HEK293 (cell line): ENCODE measurements at regions not wholly inside any gene's neighbourhood (a gene's known extent, or its start where the extent isn't known, plus 50 kb on each side); places are given as distances from the start of the nearest gene placed in this dataset.
A peak's percentile ranks its signal among the peaks of the same experiment; 100 is the strongest.

Experiments used
- CTCF ChIA-PET: fragments of 350-600 bp; formaldehyde crosslinking; extraction: SDS; loops from one replicate; lab custom pipeline; 2021; ENCODE audit warnings: antibody characterized with exemption; lab: Yijun Ruan, JAX
- POLR2A ChIA-PET: fragments of 300-600 bp; formaldehyde crosslinking; extraction: SDS; loops from one replicate; lab custom pipeline; 2020; ENCODE audit warnings: antibody characterized with exemption, inconsistent platforms; lab: Yijun Ruan, JAX
- H3K27ac ChIP-seq: fragments of 200-500 bp; sonication (Bioruptor generic); 2 replicates; pipeline ENCODE4 v1.5.1; 2014; ENCODE audit warnings: low read depth, low read length, control low read depth, inconsistent platforms; ENCODE audit errors: extremely low read depth
- H3K36me3 ChIP-seq, 2 experiments: fragments of 200-500 bp in 1 of 2; sonication (Bioruptor generic) in 1 of 2; 1 replicate in 1 of 2; 2 replicates in 1 of 2; pipeline ENCODE4 v1.5.1; 2014 to 2017; ENCODE audit warnings: inconsistent platforms in 2 of 2, low read length in 2 of 2; ENCODE audit not compliant: control insufficient read depth in 2 of 2, insufficient read depth in 1 of 2
- H3K4me1 ChIP-seq: fragments of 200-500 bp; sonication (Bioruptor generic); 2 replicates; pipeline ENCODE4 v1.5.1; 2014; ENCODE audit warnings: mild to moderate bottlenecking, low read length, inconsistent platforms; ENCODE audit not compliant: control insufficient read depth, insufficient read depth
- H3K4me3 ChIP-seq: 2 replicates; pipeline ENCODE4 v1.5.1; 2011; ENCODE audit warnings: low read depth, mild to moderate bottlenecking, control low read depth, low read length, moderate library complexity
- H3K9me3 ChIP-seq: fragments of 200-500 bp; sonication (Bioruptor generic); 2 replicates; pipeline ENCODE4 v1.5.1; 2014; ENCODE audit warnings: low read depth, low read length, inconsistent platforms; ENCODE audit not compliant: control insufficient read depth, insufficient read depth
- EGR2 ChIP-seq: fragments of 450-650 bp; formaldehyde crosslinking; IDR thresholded peaks from 2 replicates; pipeline ENCODE4 v1.5.1; 2016; ENCODE audit warnings: low read depth, missing biosample characterization, missing genetic modification characterization
- RBAK ChIP-seq: fragments of 450-650 bp; formaldehyde crosslinking; IDR thresholded peaks from 2 replicates; pipeline ENCODE4 v1.5.1; 2016; ENCODE audit warnings: missing biosample characterization, missing genetic modification characterization
- ZBTB8A ChIP-seq: fragments of 450-650 bp; formaldehyde crosslinking; IDR thresholded peaks from 2 replicates; pipeline ENCODE4 v1.5.1; 2016; ENCODE audit warnings: missing biosample characterization, missing genetic modification characterization
- ZFP3 ChIP-seq: fragments of 450-650 bp; formaldehyde crosslinking; IDR thresholded peaks from 2 replicates; pipeline ENCODE4 v1.5.1; 2016; ENCODE audit warnings: low read depth, missing biosample characterization, missing genetic modification characterization
- ZNF10 ChIP-seq: fragments of 450-650 bp; formaldehyde crosslinking; IDR thresholded peaks from 2 replicates; pipeline ENCODE4 v1.5.1; 2017; ENCODE audit warnings: missing biosample characterization, missing genetic modification characterization
- ZNF112 ChIP-seq: fragments of 450-650 bp; formaldehyde crosslinking; IDR thresholded peaks from 2 replicates; pipeline ENCODE4 v1.5.0; 2017; ENCODE audit warnings: missing biosample characterization, missing genetic modification characterization
- ZNF132 ChIP-seq: fragments of 450-650 bp; formaldehyde crosslinking; IDR thresholded peaks from 2 replicates; pipeline ENCODE4 v1.5.1; 2017; ENCODE audit warnings: missing biosample characterization, missing genetic modification characterization, borderline replicate concordance
- ZNF48 ChIP-seq: fragments of 450-650 bp; formaldehyde crosslinking; IDR thresholded peaks from 2 replicates; pipeline ENCODE4 v1.5.1; 2016; ENCODE audit warnings: missing biosample characterization, missing genetic modification characterization
- ZNF501 ChIP-seq: fragments of 450-650 bp; formaldehyde crosslinking; IDR thresholded peaks from 2 replicates; pipeline ENCODE4 v1.5.1; 2016; ENCODE audit warnings: missing biosample characterization, missing genetic modification characterization
- ZNF585B ChIP-seq: fragments of 450-650 bp; formaldehyde crosslinking; IDR thresholded peaks from 2 replicates; pipeline ENCODE4 v1.5.1; 2016; ENCODE audit warnings: missing biosample characterization, missing genetic modification characterization
- ZNF654 ChIP-seq: fragments of 450-650 bp; formaldehyde crosslinking; IDR thresholded peaks from 2 replicates; pipeline ENCODE4 v1.5.1; 2016; ENCODE audit warnings: low read depth, missing biosample characterization, missing genetic modification characterization
- ZNF660 ChIP-seq: fragments of 450-650 bp; IDR thresholded peaks from 2 replicates; pipeline ENCODE4 v1.5.1; 2018; ENCODE audit warnings: missing biosample characterization, mild to moderate bottlenecking, missing genetic modification characterization
- ZNF664 ChIP-seq: fragments of 450-650 bp; formaldehyde crosslinking; IDR thresholded peaks from 2 replicates; pipeline ENCODE4 v1.5.1; 2016; ENCODE audit warnings: missing biosample characterization, missing genetic modification characterization
- ZNF837 ChIP-seq: fragments of 450-650 bp; formaldehyde crosslinking; IDR thresholded peaks from 2 replicates; pipeline ENCODE4 v1.5.1; 2016; ENCODE audit warnings: missing biosample characterization, missing genetic modification characterization
- ZSCAN16 ChIP-seq: fragments of 450-650 bp; formaldehyde crosslinking; IDR thresholded peaks from 2 replicates; pipeline ENCODE4 v1.5.1; 2016; ENCODE audit warnings: missing biosample characterization, missing genetic modification characterization
- TF ChIP-seq, protein P1 (sequence below): fragments of 450-650 bp; formaldehyde crosslinking; IDR thresholded peaks from 2 replicates; pipeline ENCODE4 v1.5.1; 2016; ENCODE audit warnings: missing biosample characterization, missing genetic modification characterization
- TF ChIP-seq, protein P2 (sequence below): IDR thresholded peaks from 2 replicates; pipeline ENCODE4 v1.6.1; 2011; ENCODE audit warnings: mild to moderate bottlenecking, low read depth, low read length, borderline replicate concordance
- TF ChIP-seq, protein P3 (sequence below): fragments of 450-650 bp; formaldehyde crosslinking; IDR thresholded peaks from 2 replicates; pipeline ENCODE4 v1.5.1; 2016; ENCODE audit warnings: missing biosample characterization, missing genetic modification characterization
- TF ChIP-seq, protein P4 (sequence below): fragments of 450-650 bp; formaldehyde crosslinking; IDR thresholded peaks from 2 replicates; pipeline ENCODE4 v1.5.1; 2016; ENCODE audit warnings: missing biosample characterization, missing genetic modification characterization
- TF ChIP-seq, protein P5 (sequence below): fragments of 450-650 bp; formaldehyde crosslinking; IDR thresholded peaks from 2 replicates; pipeline ENCODE4 v1.5.1; 2016; ENCODE audit warnings: missing biosample characterization, missing genetic modification characterization
- TF ChIP-seq, protein P6 (sequence below): fragments of 450-650 bp; formaldehyde crosslinking; IDR thresholded peaks from 2 replicates; pipeline ENCODE4 v1.5.1; 2016; ENCODE audit warnings: missing biosample characterization, missing genetic modification characterization

DNA sequence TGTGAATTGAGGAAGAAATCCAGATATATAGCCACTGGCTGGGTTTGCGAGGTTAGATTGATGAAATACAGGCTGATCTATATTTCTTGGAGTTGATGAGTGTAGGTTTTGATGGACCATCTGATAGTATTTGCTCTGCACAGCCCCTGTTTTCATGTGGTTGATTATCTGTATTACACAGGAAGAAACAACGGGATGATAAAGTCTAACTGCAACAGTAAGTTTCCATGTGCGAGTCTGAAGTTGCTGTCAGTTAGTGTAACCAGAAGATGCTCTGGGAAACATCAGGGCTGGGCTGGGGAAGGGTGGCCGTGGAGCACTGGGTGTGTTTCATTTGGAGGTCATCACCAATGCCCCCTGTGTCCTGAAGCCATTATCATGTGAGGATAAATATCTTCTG, 148.4 kb upstream of the SFRP2 start:
- TF ChIP-seq, protein P1, sequence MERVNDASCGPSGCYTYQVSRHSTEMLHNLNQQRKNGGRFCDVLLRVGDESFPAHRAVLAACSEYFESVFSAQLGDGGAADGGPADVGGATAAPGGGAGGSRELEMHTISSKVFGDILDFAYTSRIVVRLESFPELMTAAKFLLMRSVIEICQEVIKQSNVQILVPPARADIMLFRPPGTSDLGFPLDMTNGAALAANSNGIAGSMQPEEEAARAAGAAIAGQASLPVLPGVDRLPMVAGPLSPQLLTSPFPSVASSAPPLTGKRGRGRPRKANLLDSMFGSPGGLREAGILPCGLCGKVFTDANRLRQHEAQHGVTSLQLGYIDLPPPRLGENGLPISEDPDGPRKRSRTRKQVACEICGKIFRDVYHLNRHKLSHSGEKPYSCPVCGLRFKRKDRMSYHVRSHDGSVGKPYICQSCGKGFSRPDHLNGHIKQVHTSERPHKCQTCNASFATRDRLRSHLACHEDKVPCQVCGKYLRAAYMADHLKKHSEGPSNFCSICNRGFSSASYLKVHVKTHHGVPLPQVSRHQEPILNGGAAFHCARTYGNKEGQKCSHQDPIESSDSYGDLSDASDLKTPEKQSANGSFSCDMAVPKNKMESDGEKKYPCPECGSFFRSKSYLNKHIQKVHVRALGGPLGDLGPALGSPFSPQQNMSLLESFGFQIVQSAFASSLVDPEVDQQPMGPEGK, result no peak
- TF ChIP-seq ZNF585B (no peak), ZNF501 (tag by site-specific recombination) (no peak), ZSCAN16 (no peak), EGR2 (tag by site-specific recombination) (no peak), ZNF664 (tag by site-specific recombination) (no peak), ZNF654 (tag by site-specific recombination) (no peak), ZNF48 (tag by site-specific recombination) (no peak), ZFP3 (tag by site-specific recombination) (no peak), ZNF837 (tag by site-specific recombination) (no peak), RBAK (tag by site-specific recombination) (no peak)
- TF ChIP-seq, protein P2, sequence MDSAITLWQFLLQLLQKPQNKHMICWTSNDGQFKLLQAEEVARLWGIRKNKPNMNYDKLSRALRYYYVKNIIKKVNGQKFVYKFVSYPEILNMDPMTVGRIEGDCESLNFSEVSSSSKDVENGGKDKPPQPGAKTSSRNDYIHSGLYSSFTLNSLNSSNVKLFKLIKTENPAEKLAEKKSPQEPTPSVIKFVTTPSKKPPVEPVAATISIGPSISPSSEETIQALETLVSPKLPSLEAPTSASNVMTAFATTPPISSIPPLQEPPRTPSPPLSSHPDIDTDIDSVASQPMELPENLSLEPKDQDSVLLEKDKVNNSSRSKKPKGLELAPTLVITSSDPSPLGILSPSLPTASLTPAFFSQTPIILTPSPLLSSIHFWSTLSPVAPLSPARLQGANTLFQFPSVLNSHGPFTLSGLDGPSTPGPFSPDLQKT, result no peak
- TF ChIP-seq, protein P3, sequence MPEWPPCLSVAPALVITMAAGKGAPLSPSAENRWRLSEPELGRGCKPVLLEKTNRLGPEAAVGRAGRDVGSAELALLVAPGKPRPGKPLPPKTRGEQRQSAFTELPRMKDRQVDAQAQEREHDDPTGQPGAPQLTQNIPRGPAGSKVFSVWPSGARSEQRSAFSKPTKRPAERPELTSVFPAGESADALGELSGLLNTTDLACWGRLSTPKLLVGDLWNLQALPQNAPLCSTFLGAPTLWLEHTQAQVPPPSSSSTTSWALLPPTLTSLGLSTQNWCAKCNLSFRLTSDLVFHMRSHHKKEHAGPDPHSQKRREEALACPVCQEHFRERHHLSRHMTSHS (tag by site-specific recombination), result no peak
- TF ChIP-seq, protein P4, sequence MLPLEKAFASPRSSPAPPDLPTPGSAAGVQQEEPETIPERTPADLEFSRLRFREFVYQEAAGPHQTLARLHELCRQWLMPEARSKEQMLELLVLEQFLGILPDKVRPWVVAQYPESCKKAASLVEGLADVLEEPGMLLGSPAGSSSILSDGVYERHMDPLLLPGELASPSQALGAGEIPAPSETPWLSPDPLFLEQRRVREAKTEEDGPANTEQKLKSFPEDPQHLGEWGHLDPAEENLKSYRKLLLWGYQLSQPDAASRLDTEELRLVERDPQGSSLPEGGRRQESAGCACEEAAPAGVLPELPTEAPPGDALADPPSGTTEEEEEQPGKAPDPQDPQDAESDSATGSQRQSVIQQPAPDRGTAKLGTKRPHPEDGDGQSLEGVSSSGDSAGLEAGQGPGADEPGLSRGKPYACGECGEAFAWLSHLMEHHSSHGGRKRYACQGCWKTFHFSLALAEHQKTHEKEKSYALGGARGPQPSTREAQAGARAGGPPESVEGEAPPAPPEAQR (tag by site-specific recombination), result no peak
- TF ChIP-seq, protein P5, sequence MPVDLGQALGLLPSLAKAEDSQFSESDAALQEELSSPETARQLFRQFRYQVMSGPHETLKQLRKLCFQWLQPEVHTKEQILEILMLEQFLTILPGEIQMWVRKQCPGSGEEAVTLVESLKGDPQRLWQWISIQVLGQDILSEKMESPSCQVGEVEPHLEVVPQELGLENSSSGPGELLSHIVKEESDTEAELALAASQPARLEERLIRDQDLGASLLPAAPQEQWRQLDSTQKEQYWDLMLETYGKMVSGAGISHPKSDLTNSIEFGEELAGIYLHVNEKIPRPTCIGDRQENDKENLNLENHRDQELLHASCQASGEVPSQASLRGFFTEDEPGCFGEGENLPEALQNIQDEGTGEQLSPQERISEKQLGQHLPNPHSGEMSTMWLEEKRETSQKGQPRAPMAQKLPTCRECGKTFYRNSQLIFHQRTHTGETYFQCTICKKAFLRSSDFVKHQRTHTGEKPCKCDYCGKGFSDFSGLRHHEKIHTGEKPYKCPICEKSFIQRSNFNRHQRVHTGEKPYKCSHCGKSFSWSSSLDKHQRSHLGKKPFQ, result no peak
- TF ChIP-seq, all 188 proteins: peak for 0
- CTCF ChIA-PET, result no interaction called here
- H3K4me1 ChIP-seq, result no peaks in the 10 kb centered on the region; the same call in 1 of the 2 replicates
- H3K36me3 ChIP-seq, result no peaks in the 10 kb centered on the region
- no peaks in the 10 kb centered on the region for H3K9me3 ChIP-seq
- no peak overlapping the region for H3K27ac ChIP-seq
- POLR2A ChIA-PET, result no interaction called here
- H3K4me3 ChIP-seq, result no peak overlapping the region

DNA sequence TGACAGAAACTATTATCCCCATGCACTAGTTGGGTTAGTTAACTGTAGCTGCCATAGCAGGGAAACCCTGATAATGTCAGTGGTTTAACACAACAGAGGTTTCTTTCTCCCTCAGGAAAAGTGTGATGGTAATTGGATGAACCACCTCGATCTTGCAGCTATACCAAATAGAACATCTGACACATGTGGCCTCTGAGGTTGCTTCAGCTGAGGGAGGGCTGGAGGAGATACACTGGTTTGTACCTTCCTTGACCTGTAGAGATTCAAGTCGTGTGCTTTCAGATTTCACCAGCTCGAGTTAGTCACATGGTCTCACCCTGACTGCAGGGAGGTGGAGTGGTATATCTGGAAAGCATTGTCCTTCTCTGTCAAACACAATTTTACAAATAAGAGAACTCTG, 147.2 kb upstream of the SFRP2 start:
- Histone ChIP-seq H3K4me1 (no peaks in the 10 kb centered on the region; the same call in 1 of the 2 replicates), H3K4me3 (no peak overlapping the region), H3K9me3 (no peaks in the 10 kb centered on the region), H3K27ac (no peak overlapping the region), H3K36me3 (no peaks in the 10 kb centered on the region)
- ChIA-PET POLR2A (no interaction called here), CTCF (no interaction called here)
- TF ChIP-seq ZNF132, result no peak
- TF ChIP-seq ZBTB8A, result no peak
- TF ChIP-seq, protein P6, sequence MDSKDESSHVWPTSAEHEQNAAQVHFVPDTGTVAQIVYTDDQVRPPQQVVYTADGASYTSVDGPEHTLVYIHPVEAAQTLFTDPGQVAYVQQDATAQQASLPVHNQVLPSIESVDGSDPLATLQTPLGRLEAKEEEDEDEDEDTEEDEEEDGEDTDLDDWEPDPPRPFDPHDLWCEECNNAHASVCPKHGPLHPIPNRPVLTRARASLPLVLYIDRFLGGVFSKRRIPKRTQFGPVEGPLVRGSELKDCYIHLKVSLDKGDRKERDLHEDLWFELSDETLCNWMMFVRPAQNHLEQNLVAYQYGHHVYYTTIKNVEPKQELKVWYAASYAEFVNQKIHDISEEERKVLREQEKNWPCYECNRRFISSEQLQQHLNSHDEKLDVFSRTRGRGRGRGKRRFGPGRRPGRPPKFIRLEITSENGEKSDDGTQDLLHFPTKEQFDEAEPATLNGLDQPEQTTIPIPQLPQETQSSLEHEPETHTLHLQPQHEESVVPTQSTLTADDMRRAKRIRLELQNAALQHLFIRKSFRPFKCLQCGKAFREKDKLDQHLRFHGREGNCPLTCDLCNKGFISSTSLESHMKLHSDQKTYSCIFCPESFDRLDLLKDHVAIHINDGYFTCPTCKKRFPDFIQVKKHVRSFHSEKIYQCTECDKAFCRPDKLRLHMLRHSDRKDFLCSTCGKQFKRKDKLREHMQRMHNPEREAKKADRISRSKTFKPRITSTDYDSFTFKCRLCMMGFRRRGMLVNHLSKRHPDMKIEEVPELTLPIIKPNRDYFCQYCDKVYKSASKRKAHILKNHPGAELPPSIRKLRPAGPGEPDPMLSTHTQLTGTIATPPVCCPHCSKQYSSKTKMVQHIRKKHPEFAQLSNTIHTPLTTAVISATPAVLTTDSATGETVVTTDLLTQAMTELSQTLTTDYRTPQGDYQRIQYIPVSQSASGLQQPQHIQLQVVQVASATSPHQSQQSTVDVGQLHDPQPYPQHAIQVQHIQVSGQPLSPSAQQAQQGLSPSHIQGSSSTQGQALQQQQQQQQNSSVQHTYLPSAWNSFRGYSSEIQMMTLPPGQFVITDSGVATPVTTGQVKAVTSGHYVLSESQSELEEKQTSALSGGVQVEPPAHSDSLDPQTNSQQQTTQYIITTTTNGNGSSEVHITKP (tag by site-specific recombination), result peak; percentile 39; the same call in 1 of the 2 replicates
- TF ChIP-seq ZNF112, result no peak
- TF ChIP-seq ZNF10 (tag by site-specific recombination), result no peak
- TF ChIP-seq ZNF660 (tag by site-specific recombination), result no peak
